ENCODE measurements at regions not wholly inside any gene's neighbourhood (a gene's known extent, or its start where the extent isn't known, plus 50 kb on each side); places are given as distances from the start of the nearest gene placed in this dataset.

GRCh38 chr16:85495823-85496538 is 117.1 kb upstream of the GSE1 start:
- DNase-seq (ENCODE audit: low read depth): no peak

DNA sequence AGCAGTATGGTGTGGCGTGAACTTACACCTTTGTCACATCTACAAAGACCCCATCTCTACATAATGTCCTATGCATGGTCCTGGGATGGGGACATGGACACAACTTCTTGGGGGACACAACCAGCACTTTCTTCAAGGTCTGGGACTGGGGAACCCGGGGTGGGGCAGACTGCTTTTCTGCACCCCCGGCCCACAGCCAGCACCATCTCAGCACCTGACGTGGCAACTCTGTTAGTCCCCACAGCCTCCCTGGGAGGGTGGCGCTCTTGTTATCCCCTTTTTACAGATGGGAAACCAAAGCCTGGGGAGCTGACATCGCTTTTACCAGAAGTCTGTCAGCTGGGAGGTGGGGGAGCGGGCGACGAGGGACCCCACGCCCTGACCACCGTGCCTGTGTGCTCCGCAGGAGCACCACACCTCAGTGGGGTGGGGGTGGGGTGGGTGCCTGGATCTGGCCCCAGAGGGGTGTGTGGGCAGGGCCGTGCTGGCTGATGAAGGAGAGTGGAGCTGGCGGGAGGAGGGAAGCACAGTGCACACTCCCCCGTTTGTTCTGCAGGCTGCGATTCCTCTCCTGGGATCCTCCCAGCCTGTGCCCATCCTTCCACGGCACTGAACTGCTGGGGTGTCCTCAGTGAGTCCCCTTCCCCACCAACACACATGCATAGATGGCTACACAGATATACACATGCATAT is 115.4 kb upstream of the GSE1 start:
- DNase-seq (ENCODE audit: low read depth): no peak

DNA sequence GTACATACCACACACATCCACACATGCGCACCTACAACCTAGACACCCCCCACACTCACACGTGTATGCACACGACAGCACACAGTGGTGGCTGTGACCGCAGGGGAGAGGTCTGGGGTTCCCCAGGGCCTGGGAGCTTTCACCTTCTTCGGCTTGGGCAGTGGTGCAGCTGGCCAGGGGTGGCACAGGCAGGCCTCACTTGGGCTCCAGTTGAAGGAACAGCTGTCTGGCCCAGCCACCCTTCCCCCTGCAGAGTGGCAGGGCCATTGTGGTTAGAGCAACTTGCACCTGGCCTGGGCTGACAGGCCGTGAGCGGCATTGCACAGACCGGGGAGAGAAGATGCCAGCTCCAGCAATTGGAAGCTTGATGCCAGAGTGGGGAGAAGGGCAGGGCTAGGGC is 114.5 kb upstream of the GSE1 start:
- DNase-seq (ENCODE audit: low read depth): no peak

DNA sequence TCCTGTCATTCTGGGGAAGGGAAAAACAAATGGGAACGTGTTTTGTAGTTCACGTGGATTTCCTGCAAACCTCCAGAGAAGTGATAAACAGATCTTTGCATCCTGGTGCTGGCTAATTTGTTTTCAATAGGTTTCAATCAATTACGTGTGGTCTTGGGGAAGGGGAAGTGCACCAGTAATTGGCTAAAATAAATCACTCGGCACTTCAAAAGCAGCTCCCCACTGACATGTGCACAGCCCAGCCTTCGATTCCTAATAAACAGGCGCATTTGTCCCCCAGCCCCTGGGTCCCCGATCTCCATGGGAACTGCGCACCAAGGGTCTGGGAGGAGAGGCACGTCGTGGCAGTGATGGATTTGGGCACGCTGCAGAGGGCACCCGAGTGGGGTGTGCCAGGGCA is 112.9 kb upstream of the GSE1 start:
- no peak for DNase-seq (ENCODE audit: low read depth)

DNA sequence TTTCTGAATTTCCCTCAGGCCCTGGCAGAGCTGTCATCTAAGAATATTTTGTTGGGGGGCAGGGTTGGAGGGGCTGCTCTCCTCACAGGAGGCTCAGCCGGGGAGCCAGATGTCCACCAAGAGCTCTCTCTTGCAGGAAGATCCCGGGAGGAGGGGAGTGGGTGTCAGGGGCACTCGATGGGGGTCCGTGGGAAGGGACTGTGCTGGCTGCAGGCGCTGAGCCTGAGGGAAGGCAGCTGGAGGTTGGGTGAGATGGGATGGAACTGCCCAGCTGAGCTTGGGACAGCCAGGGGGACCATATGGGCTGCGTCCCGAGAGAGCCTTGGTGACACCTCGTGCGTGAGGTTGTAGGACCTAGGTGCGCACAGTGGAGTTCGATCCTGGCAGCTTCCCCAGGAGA is 111.2 kb upstream of the GSE1 start:
- DNase-seq (ENCODE audit: low read depth): no peak

DNA sequence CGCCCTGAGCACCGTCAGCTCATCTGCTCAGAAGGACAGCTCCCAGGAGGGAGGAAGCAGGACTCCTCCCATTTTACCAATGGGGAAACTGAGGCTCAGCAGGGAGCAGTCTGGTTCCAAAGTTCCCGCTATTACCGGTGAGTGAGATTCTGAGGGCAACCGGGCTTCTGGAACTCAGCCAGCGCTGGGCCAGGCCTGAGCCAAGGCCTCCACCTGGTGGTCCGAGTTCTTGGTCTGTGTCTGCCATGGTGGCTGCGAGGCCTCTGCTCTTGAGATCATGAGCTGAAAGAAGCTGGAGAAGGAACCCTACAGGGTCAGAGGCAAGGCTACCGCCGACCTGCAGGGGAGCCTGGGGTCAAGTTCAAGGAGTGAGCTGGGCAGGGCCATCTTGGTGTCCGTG is 110.8 kb upstream of the GSE1 start:
- no peak for DNase-seq (ENCODE audit: low read depth)

- no peak for DNase-seq (ENCODE audit: low read depth)
These were observed 109.4 kb upstream of the GSE1 start for GRCh38 chr16:85503679-85504231.

DNA sequence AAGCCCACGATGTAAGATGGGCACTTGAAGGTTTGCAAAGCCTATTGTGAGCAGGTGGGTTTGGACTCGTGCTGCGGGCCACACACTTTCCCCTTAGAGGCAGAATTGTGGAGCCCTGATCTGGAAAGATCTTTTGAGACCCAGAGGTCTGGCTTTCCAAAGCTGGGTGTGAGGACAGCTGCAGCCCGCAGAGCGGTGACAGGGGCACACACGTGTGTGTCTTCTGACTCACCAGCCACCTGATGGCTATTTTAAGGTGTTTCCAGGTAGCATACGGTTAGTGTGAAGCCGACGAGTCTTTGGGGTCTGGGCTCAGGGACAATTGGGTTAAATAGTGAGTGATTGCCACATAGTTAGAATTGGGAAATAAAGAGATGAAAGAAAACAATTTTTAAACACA is 108.9 kb upstream of the GSE1 start:
- no peak for DNase-seq (ENCODE audit: low read depth)

DNA sequence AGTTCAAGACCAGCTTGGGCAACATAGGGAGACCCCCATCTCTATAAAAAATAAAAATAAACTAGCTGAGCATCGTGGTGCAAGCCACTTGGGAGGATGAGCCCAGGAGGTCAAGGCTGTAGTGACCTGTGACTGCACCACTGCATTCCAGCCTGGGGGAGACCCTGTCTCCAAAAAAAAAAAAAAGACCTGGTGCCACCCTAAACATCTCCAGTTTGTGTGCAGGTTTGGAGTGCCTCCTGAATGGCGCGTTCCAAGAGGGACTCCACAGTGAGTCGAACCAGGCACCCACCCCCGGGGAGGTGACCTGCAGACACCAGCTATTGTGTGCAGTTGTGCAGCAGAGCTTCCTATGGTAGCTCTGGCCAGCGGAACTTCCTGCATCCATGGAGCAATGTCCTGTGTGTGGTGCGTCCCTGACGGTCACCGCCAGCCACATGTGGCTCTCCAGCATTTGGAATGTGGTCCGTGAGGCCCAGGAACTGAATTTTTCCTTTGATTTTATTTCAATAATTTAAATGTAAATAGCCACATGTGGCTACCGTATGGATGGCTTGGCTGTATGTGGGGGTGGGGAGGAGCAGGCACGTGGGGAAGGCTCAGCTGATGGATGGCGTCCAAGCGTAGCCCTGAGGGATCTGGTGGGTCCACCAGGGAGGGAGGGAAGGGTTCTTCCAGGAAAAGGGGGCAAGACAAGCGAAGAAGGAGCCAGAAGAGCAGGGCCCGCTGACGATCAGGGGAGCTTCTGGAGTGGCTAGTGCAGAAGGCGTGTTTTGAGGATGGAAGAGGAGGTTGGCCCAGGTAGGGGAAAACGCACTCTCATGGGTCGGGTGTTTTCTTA is 107.1 kb upstream of the GSE1 start:
- DNase-seq (ENCODE audit: low read depth): no peak

GRCh38 chr16:85506635-85506911 is 106.5 kb upstream of the GSE1 start:
- no peak for DNase-seq (ENCODE audit: low read depth)

GRCh38 chr16:85507342-85507741 is 105.8 kb upstream of the GSE1 start:
- DNase-seq (ENCODE audit: low read depth): no peak

DNA sequence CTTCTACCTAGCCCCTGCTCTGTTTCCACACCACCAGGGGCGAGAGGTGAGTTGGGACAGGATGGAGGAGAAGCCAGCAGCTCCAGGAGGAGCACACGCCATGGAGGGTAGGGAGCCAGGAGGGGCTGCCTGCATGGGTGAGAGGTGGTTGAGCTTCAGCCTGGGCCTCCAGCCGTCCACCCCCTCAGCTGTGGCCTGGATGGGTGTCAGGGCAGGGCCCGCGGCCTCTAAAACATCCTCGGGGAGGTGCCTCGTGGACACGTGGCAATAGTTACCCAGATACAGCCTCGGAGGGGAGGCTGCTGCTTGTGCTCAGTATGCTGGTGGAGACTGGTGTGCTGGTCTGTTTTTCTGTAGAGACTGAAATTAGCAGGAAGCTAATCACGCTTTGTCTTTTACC is 104.7 kb upstream of the GSE1 start:
- no peak for DNase-seq (ENCODE audit: low read depth)

DNA sequence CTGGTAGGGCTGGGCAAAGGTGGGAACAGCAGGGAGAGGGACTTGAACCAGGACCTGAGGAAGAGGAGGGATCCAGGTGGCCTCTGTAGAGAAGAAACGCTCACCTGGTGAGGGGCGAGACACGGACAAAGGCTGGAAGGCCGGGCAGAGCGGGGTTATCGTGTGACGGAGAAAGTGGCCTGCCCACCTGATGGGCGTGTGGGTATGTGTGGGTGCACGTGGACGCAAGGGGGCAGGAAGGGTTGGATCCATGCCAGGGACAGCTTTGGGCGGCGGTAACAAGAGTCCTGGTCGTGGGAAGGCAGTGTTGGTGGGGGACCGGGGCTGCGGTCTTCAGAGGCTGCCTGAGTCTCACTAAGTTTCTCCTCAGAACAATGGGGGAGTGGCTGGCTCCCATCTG is 104.1 kb upstream of the GSE1 start:
- DNase-seq (ENCODE audit: low read depth): no peak

DNA sequence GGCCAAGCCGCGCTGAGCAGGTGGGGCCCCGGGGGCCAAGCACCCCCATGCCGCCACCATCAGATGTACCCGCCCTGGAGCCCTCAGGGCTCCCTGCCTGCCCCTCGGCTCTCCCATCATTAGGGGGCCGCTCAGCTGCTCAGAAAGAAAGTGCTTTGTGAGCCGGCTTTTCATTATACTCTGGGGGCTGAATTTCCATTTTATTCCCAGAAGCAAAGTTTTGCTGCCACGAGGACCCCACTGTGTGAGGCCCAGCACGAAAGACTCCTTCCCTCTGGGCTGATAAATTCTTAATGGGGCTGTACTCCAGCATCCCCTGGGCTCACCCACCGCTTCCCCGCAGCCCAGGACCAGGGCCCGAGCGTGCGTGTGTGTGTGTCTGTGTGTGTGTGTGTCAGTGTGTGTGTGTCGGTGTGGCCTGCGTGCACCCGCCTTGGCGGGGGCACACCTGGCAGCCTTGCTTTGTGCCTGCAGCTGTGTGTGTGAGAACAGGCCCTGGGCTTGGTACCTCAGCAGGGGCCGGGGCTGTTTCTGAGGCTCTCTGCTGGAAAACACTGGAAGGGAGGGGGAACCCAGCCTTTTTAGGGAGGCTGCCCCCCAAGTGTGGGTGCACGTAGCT is 103.0 kb upstream of the GSE1 start:
- DNase-seq (ENCODE audit: low read depth): no peak

GRCh38 chr16:85511938-85512807 is 100.9 kb upstream of the GSE1 start:
- DNase-seq (ENCODE audit: low read depth): no peak

DNA sequence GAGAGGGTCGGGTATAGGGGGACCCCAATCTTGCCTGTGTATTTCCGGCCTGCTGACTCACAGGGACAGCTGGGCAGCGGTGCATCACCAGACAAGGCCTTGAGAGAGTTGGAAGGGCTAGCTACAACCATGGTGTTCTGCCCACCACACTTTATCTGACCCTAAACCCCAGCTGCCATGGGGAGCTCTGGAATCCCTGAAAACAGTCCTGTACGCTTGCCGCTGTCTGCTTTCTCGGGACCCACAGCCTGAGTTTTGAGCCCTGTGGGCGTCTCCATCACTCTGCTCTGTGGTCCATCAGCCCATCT is 100.4 kb upstream of the GSE1 start:
- no peak for DNase-seq (ENCODE audit: low read depth)

GRCh38 chr16:85513180-85513579 is 99.9 kb upstream of the GSE1 start:
- no peak for DNase-seq (ENCODE audit: low read depth)

- DNase-seq (ENCODE audit: low read depth): no peak
These were observed 99.5 kb upstream of the GSE1 start for GRCh38 chr16:85513649-85514048.

DNA sequence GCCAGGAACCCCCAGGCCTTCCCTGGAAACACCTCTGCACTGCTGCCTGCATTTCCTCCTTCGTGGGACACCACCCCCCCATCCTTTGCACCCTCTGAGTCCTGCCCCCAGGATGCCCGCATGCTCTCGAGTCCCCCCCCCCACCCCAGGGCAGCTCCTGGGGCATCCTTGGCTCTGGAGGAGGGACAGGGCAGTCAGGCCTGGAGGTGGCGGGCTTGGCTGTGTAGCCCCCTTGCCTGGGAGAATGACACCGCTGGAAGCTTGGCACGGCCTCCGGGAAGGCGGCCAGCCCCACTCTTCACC is 98.9 kb upstream of the GSE1 start:
- no peak for DNase-seq (ENCODE audit: low read depth)

- peak; percentile 92 for DNase-seq (ENCODE audit: low read depth)
These were observed 98.4 kb upstream of the GSE1 start for GRCh38 chr16:85514598-85515318.

DNA sequence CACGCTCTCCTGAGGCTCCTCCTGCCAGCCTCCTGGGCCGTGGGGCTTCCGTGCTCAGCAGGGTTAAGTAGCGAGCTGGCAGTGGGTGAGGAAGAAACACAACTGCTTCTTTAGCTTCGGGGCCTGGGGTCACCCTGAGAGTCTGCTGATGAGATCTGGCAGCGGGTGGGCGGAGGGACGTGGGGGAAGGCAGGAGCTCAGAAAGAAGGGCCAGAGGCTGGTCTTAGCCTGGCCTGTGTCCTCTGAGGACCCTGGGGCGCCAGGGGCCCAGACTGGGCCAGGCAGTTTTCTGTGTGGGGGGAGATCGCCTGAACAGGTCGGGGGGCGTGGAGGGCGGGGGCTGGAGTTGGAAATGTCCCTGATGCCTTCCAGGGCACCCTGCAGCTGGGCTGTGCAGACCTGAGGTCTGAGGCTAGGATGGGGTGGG is 97.8 kb upstream of the GSE1 start:
- DNase-seq (ENCODE audit: low read depth): no peak
